CD14-positive monocyte (primary cell): ENCODE measurements at regions not wholly inside any gene's neighbourhood (a gene's known extent, or its start where the extent isn't known, plus 50 kb on each side); places are given as distances from the start of the nearest gene placed in this dataset.

Experiments used
- DNase-seq, 3 donors: peaks; one replicate each; pipeline ENCODE4 v3.0.0-alpha.2; 2011 to 2022
- H2AFZ ChIP-seq: 2 replicates; pipeline ENCODE4 v1.6.0; 2012; ENCODE audit warnings: mild to moderate bottlenecking, low read depth, low read length, inconsistent platforms; ENCODE audit not compliant: insufficient read depth, poor library complexity, severe bottlenecking
- H3K27ac ChIP-seq, 2 donors: 1 replicate in 1 of 2; 2 replicates in 1 of 2; pipeline ENCODE4 v1.5.1; 2012 to 2013; ENCODE audit warnings: low read length in 2 of 2, control low read depth in 1 of 2, inconsistent platforms in 1 of 2, low read depth in 1 of 2, mild to moderate bottlenecking in 1 of 2
- H3K27me3 ChIP-seq, 2 donors: one replicate each; pipeline versions ENCODE4 v1.6.0 to v1.6.1; 2011 to 2013; ENCODE audit warnings: low read length in 2 of 2; ENCODE audit not compliant: control insufficient read depth in 2 of 2, insufficient read depth in 2 of 2
- H3K36me3 ChIP-seq, 2 donors: replicated peaks in 1 of 2; 1 replicate in 1 of 2; 2 replicates in 1 of 2; pipeline versions ENCODE4 v1.5.1 to v1.6.1; 2012 to 2013; ENCODE audit warnings: low read length in 2 of 2, control low read depth in 1 of 2, inconsistent platforms in 1 of 2, mild to moderate bottlenecking in 1 of 2; ENCODE audit not compliant: insufficient read depth in 2 of 2, control insufficient read depth in 1 of 2
- H3K4me1 ChIP-seq, 2 donors: 1 replicate in 1 of 2; 2 replicates in 1 of 2; pipeline versions ENCODE4 v1.5.1 to v1.6.1; 2012 to 2013; ENCODE audit warnings: low read length in 2 of 2, control low read depth in 1 of 2, inconsistent platforms in 1 of 2, mild to moderate bottlenecking in 1 of 2, moderate library complexity in 1 of 2; ENCODE audit not compliant: insufficient read depth in 2 of 2, control insufficient read depth in 1 of 2
- H3K4me2 ChIP-seq: replicated peaks from 2 replicates; pipeline ENCODE3; 2012; ENCODE audit warnings: low read length, moderate library complexity, mild to moderate bottlenecking; ENCODE audit not compliant: poor library complexity, severe bottlenecking; ENCODE audit errors: extremely low read depth
- H3K4me3 ChIP-seq, 3 experiments: fragments of 200-600 bp in 1 of 3; sonication (generic) in 1 of 3; replicated peaks in 1 of 3; 1 replicate in 2 of 3; 2 replicates in 1 of 3; pipeline ENCODE4 v1.5.1; 2011 to 2013; ENCODE audit warnings: low read length in 3 of 3, mild to moderate bottlenecking in 3 of 3, control low read depth in 2 of 3, low read depth in 2 of 3, inconsistent platforms in 1 of 3, moderate library complexity in 1 of 3
- H3K79me2 ChIP-seq: 2 replicates; pipeline ENCODE4 v1.6.0; 2012; ENCODE audit warnings: mild to moderate bottlenecking, control low read depth, inconsistent platforms, low read length, moderate library complexity; ENCODE audit not compliant: insufficient read depth
- H3K9ac ChIP-seq: 2 replicates; pipeline ENCODE4 v1.6.0; 2017; ENCODE audit warnings: low read length, mild to moderate bottlenecking; ENCODE audit not compliant: insufficient read depth, poor library complexity, severe bottlenecking
- H3K9me3 ChIP-seq, 2 donors: replicated peaks in 1 of 2; 1 replicate in 1 of 2; 2 replicates in 1 of 2; pipeline versions ENCODE4 v1.5.1 to v1.6.1; 2012 to 2013; ENCODE audit warnings: low read length in 2 of 2, control low read depth in 1 of 2; ENCODE audit not compliant: control insufficient read depth in 1 of 2, insufficient read depth in 1 of 2
- H4K20me1 ChIP-seq: 2 replicates; pipeline ENCODE4 v1.6.0; 2012; ENCODE audit warnings: mild to moderate bottlenecking, low read length, control low read depth, moderate library complexity; ENCODE audit not compliant: insufficient read depth
- H3K27ac Mint-ChIP-seq, 7 donors: one replicate each; pipeline ENCODE4 v1.8.0; 2020; ENCODE audit warnings: mild to moderate bottlenecking in 7 of 7, mixed read lengths in 7 of 7, moderate library complexity in 6 of 7, inconsistent platforms in 2 of 7
- H3K27me3 Mint-ChIP-seq, 3 donors: one replicate each; pipeline ENCODE4 v1.8.0; 2021 to 2022; ENCODE audit warnings: low read depth in 3 of 3, mild to moderate bottlenecking in 3 of 3, mixed read lengths in 3 of 3, moderate library complexity in 3 of 3, inconsistent platforms in 1 of 3
- H3K36me3 Mint-ChIP-seq, 2 donors: one replicate each; pipeline ENCODE4 v1.8.0; 2020; ENCODE audit warnings: mixed read lengths in 2 of 2, inconsistent platforms in 1 of 2, mild to moderate bottlenecking in 1 of 2
- H3K4me1 Mint-ChIP-seq: one replicate; pipeline ENCODE4 v1.8.0; 2020; ENCODE audit warnings: mild to moderate bottlenecking, mixed read lengths
- H3K4me3 Mint-ChIP-seq, 2 donors: one replicate each; pipeline ENCODE4 v1.8.0; 2020; ENCODE audit warnings: mild to moderate bottlenecking in 2 of 2, mixed read lengths in 2 of 2, moderate library complexity in 1 of 2
- H3K9me3 Mint-ChIP-seq, 7 donors: one replicate each; pipeline ENCODE4 v1.8.0; 2020 to 2022; ENCODE audit warnings: mixed read lengths in 7 of 7, mild to moderate bottlenecking in 6 of 7, moderate library complexity in 6 of 7, inconsistent platforms in 2 of 7
- CTCF ChIP-seq: fragments of 200-600 bp; IDR thresholded peaks from one replicate; pipeline ENCODE4 v1.8.0; 2022; ENCODE audit warnings: antibody characterized with exemption, mild to moderate bottlenecking
- WGBS: methylation state at CpG from one replicate; pipeline ENCODE4 v1.1.5; 2013; ENCODE audit warnings: missing lambda C conversion rate; ENCODE audit not compliant: insufficient coverage; 5-methylcytosine and 5-hydroxymethylcytosine counted together
- intact Hi-C, 2 donors: fragments of 100-400 bp; cut with micrococcal nuclease; formaldehyde crosslinking; loops; one replicate each; pipeline versions ENCODE4 v1.15.0 to v1.15.1; 2023

- Histone ChIP-seq H3K4me1 (peaks cover 25 to 31% of the 10 kb centered on the region in 2 donors), H3K4me3 (no peak overlapping the region), H3K9me3 (no peaks in the 10 kb centered on the region), H3K4me2 (no peak overlapping the region), H3K36me3 (no peaks in the 10 kb centered on the region), H4K20me1 (no peaks in the 10 kb centered on the region), H3K9ac (no peak overlapping the region), H3K27me3 (no peaks in the 10 kb centered on the region), H3K27ac (no peak overlapping the region), H2AFZ (no peak overlapping the region), H3K79me2 (no peaks in the 10 kb centered on the region)
- Mint-ChIP-seq H3K9me3 (peaks cover 0 to 3% (median 0%) of the 10 kb centered on the region in 7 donors), H3K27me3 (peaks cover 0 to 1% (median 0%) of the 10 kb centered on the region in 3 donors), H3K36me3 (no peaks in the 10 kb centered on the region), H3K4me1 (peaks cover 32% of the 10 kb centered on the region), H3K27ac (no peak overlapping the region), H3K4me3 (no peak overlapping the region)
- no peak for TF ChIP-seq CTCF
- no peak for DNase-seq
- intact Hi-C loops: loop anchor here in 1 of 2 donors (10.0 kb wide), 2 partner anchors 149 to 359 kb away; partner anchors contain the start of gene PRELID2
- WGBS: no CpG with 5 or more reads among the region's 1 CpG
These were observed 149.7 kb downstream of the PRELID2 start for GRCh38 chr5:145685417-145685816.

GRCh38 chr5:145683431-145683830, 151.7 kb downstream of the PRELID2 start:
- no peaks in the 10 kb centered on the region for H3K9me3 ChIP-seq
- Mint-ChIP-seq H3K4me1 (peaks cover 12% of the 10 kb centered on the region), H3K9me3 (no peaks in the 10 kb centered on the region), H3K4me3 (no peak overlapping the region), H3K27me3 (peaks cover 0 to 1% (median 0%) of the 10 kb centered on the region in 3 donors), H3K36me3 (no peaks in the 10 kb centered on the region), H3K27ac (no peak overlapping the region)
- H3K27me3 ChIP-seq: no peaks in the 10 kb centered on the region
- no peaks in the 10 kb centered on the region for H4K20me1 ChIP-seq
- no peak overlapping the region for H2AFZ ChIP-seq
- H3K4me3 ChIP-seq: no peak overlapping the region
- no peak for TF ChIP-seq CTCF
- no peak for DNase-seq
- H3K79me2 ChIP-seq: no peaks in the 10 kb centered on the region
- WGBS: 100% methylated on average over 1 of the region's 2 CpGs
- H3K4me1 ChIP-seq: peaks cover 6 to 11% of the 10 kb centered on the region in 2 donors
- intact Hi-C loops: loop anchor here (5.0 to 10.0 kb wide), 3 partner anchors 144 to 361 kb away; partner anchors contain the start of gene PRELID2 (in 1 of the 2)
- no peak overlapping the region for H3K9ac ChIP-seq
- no peak overlapping the region for H3K4me2 ChIP-seq
- H3K36me3 ChIP-seq: no peaks in the 10 kb centered on the region
- no peak overlapping the region for H3K27ac ChIP-seq
